Upper lobe of left lung (tissue), 6 donors: ENCODE measurements at regions not wholly inside any gene's neighbourhood (a gene's known extent, or its start where the extent isn't known, plus 50 kb on each side); places are given as distances from the start of the nearest gene placed in this dataset.

Experiments
- ATAC-seq, 2 donors: fragments of 200-7000 bp; cut with Tn5 transposase; one replicate each; pipeline ENCODE4 v1.9.1; 2022; ENCODE audit warnings: mild to moderate bottlenecking in 2 of 2, moderate library complexity in 2 of 2; ENCODE audit not compliant: low FRiP score in 2 of 2
- DNase-seq, 2 donors: peaks; one replicate each; pipeline ENCODE4 v3.0.0-alpha.2; 2019 to 2020
- H3K27ac ChIP-seq, 4 donors: fragments of 200-600 bp; sonication (generic); one replicate each; pipeline ENCODE4 v1.5.1; 2016 to 2019
- H3K27me3 ChIP-seq, 4 donors: fragments of 200-600 bp; sonication (generic); one replicate each; pipeline ENCODE4 v1.5.1; 2017 to 2019
- H3K36me3 ChIP-seq, 4 donors: fragments of 200-600 bp; sonication (generic); one replicate each; pipeline ENCODE4 v1.5.1; 2016 to 2019
- H3K4me1 ChIP-seq, 4 donors: fragments of 200-600 bp; sonication (generic); one replicate each; pipeline ENCODE4 v1.5.1; 2018 to 2019
- H3K4me3 ChIP-seq, 4 donors: fragments of 200-600 bp; sonication (generic); one replicate each; pipeline ENCODE4 v1.5.1; 2017 to 2019; ENCODE audit warnings: mild to moderate bottlenecking in 2 of 4, moderate library complexity in 1 of 4
- H3K9me3 ChIP-seq, 4 donors: fragments of 200-600 bp; sonication (generic); one replicate each; pipeline ENCODE4 v1.5.1; 2018 to 2019
- CTCF ChIP-seq, 6 experiments: fragments of 450-650 bp in 4 of 6; fragments of 200-600 bp in 2 of 6; sonication (generic) in 2 of 6; IDR thresholded peaks; one replicate each; pipeline ENCODE4 v1.5.1; 2016 to 2019; ENCODE audit warnings: antibody characterized with exemption in 6 of 6
- EP300 ChIP-seq, 4 donors: sonication (generic); formaldehyde crosslinking; IDR thresholded peaks; one replicate each; pipeline ENCODE4 v1.5.1; 2017; ENCODE audit warnings: antibody characterized with exemption in 4 of 4, control low read depth in 2 of 4
- POLR2A ChIP-seq, 4 donors: fragments of 450-650 bp; IDR thresholded peaks; one replicate each; pipeline ENCODE4 v1.5.1; 2016 to 2017; ENCODE audit warnings: antibody characterized with exemption in 4 of 4, mild to moderate bottlenecking in 2 of 4
- POLR2AphosphoS5 ChIP-seq, 2 donors: sonication (generic); formaldehyde crosslinking; IDR thresholded peaks; one replicate each; pipeline ENCODE4 v1.5.1; 2017; ENCODE audit warnings: antibody characterized with exemption in 2 of 2
- WGBS, 2 donors: methylation state at CpG; one replicate each; pipeline ENCODE4 v1.1.5; 2017 to 2018; 5-methylcytosine and 5-hydroxymethylcytosine counted together
- donor health status: DM: no; HTN: no; CAD: no; lungs with moderate emphysema.
- donor health status: DM: no; HTN: yes; CAD: no; lungs with severe emphysema.

- H3K4me1 ChIP-seq: peaks cover 0 to 8% (median 2%) of the 10 kb centered on the region in 4 donors
- ATAC-seq (peak in 1 of 2 donors; percentile 9), DNase-seq (no peak)
- H3K36me3 ChIP-seq: no peaks in the 10 kb centered on the region
- no peak overlapping the region for H3K27ac ChIP-seq
- WGBS, 2 donors: 94 to 96% methylated on average over 24 of the region's 24 CpGs
- no peak overlapping the region for H3K4me3 ChIP-seq
- no peaks in the 10 kb centered on the region for H3K9me3 ChIP-seq
- TF ChIP-seq POLR2AphosphoS5 (IDR thresholded peaks at IDR 0.05) (no peak), POLR2A (IDR thresholded peaks at IDR 0.05) (no peak), CTCF (IDR thresholded peaks at IDR 0.05) (no peak), EP300 (IDR thresholded peaks at IDR 0.05) (no peak)
- H3K27me3 ChIP-seq: no peaks in the 10 kb centered on the region
Measured at GRCh38 chr18:75158465-75159237, 50.3 kb downstream of the PTGR3 start.

- peak in 1 of 2 donors; percentile 34 for DNase-seq
- WGBS, 2 donors: 93 to 94% methylated on average over 12 of the region's 12 CpGs
- Histone ChIP-seq H3K27ac (no peak overlapping the region), H3K9me3 (no peaks in the 10 kb centered on the region), H3K4me3 (no peak overlapping the region), H3K36me3 (no peaks in the 10 kb centered on the region), H3K27me3 (no peaks in the 10 kb centered on the region), H3K4me1 (peaks cover 0 to 8% (median 2%) of the 10 kb centered on the region in 4 donors)
- TF ChIP-seq CTCF (IDR thresholded peaks at IDR 0.05) (no peak), POLR2AphosphoS5 (IDR thresholded peaks at IDR 0.05) (no peak), EP300 (IDR thresholded peaks at IDR 0.05) (no peak), POLR2A (IDR thresholded peaks at IDR 0.05) (no peak)
- no peak for ATAC-seq
Measured at GRCh38 chr18:75157851-75158250, 51.1 kb downstream of the PTGR3 start.

GRCh38 chr18:75157381-75157780 is 51.6 kb downstream of the PTGR3 start:
- no peak overlapping the region for H3K27ac ChIP-seq
- H3K36me3 ChIP-seq: no peaks in the 10 kb centered on the region
- ATAC-seq (no peak), DNase-seq (peak in 1 of 2 donors; percentile 23)
- 92 to 94% methylated on average over 12 of the region's 12 CpGs for WGBS, 2 donors
- no peak for TF ChIP-seq CTCF (IDR thresholded peaks at IDR 0.05)
- TF ChIP-seq POLR2A (IDR thresholded peaks at IDR 0.05): no peak
- TF ChIP-seq EP300 (IDR thresholded peaks at IDR 0.05): no peak
- TF ChIP-seq POLR2AphosphoS5 (IDR thresholded peaks at IDR 0.05): no peak
- H3K4me1 ChIP-seq: peaks cover 0 to 8% (median 2%) of the 10 kb centered on the region in 4 donors
- H3K9me3 ChIP-seq: no peaks in the 10 kb centered on the region
- H3K27me3 ChIP-seq: no peaks in the 10 kb centered on the region
- no peak overlapping the region for H3K4me3 ChIP-seq

- Histone ChIP-seq H3K9me3 (no peaks in the 10 kb centered on the region), H3K27me3 (no peaks in the 10 kb centered on the region), H3K4me1 (peaks cover 0 to 8% (median 2%) of the 10 kb centered on the region in 4 donors), H3K27ac (no peak overlapping the region), H3K4me3 (no peak overlapping the region), H3K36me3 (no peaks in the 10 kb centered on the region)
- TF ChIP-seq POLR2AphosphoS5 (IDR thresholded peaks at IDR 0.05): no peak
- TF ChIP-seq CTCF (IDR thresholded peaks at IDR 0.05): no peak
- TF ChIP-seq POLR2A (IDR thresholded peaks at IDR 0.05): no peak
- TF ChIP-seq EP300 (IDR thresholded peaks at IDR 0.05): no peak
- no peak for ATAC-seq
- DNase-seq: no peak
- 92 to 93% methylated on average over 3 to 5 of the region's 5 CpGs for WGBS, 2 donors
Measured at GRCh38 chr18:75156831-75157230, 52.1 kb downstream of the PTGR3 start.
